ENCODE measurements at regions not wholly inside any gene's neighbourhood (a gene's known extent, or its start where the extent isn't known, plus 50 kb on each side); places are given as distances from the start of the nearest gene placed in this dataset.

DNA sequence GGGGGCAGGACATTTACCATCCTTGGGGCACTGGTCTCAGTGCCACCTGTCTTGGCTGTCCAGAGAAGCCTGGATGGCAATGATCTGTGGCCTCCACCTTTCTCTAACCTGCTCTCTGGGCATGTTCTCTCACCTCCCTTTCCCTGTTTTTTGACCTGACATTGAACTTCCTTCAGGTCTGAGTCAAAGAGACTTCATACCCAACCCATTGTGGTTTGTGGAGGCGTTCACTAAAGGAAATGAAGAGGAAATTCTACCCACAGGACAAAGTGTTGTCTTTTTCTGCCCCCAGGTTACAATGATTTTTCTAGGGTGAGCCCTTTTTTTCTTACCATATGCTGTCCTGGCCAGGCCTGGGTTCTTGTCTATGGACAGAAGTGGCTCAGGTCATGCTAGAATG, 76.6 kb downstream of the CYP26A1 start:
- 61 to 67% methylated on average over 1 of the region's 1 CpG for WGBS, 2 donors
- DNase-seq, result no peak
- intact Hi-C loops (cut with DNase I; ENCODE audit: low total_unique reads), result no loop called here
- no peak for TF ChIP-seq POLR2A (IDR thresholded peaks at IDR 0.05)
- TF ChIP-seq, protein P1, sequence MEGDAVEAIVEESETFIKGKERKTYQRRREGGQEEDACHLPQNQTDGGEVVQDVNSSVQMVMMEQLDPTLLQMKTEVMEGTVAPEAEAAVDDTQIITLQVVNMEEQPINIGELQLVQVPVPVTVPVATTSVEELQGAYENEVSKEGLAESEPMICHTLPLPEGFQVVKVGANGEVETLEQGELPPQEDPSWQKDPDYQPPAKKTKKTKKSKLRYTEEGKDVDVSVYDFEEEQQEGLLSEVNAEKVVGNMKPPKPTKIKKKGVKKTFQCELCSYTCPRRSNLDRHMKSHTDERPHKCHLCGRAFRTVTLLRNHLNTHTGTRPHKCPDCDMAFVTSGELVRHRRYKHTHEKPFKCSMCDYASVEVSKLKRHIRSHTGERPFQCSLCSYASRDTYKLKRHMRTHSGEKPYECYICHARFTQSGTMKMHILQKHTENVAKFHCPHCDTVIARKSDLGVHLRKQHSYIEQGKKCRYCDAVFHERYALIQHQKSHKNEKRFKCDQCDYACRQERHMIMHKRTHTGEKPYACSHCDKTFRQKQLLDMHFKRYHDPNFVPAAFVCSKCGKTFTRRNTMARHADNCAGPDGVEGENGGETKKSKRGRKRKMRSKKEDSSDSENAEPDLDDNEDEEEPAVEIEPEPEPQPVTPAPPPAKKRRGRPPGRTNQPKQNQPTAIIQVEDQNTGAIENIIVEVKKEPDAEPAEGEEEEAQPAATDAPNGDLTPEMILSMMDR (IDR thresholded peaks at IDR 0.05), result no peak
- Histone ChIP-seq H3K4me3 (no peak overlapping the region), H3K9me3 (no peaks in the 10 kb centered on the region), H3K27ac (no peak overlapping the region), H3K27me3 (no peaks in the 10 kb centered on the region), H3K36me3 (ENCODE audit: low read depth, missing control alignments) (no peaks in the 10 kb centered on the region), H3K4me1 (no peaks in the 10 kb centered on the region)

DNA sequence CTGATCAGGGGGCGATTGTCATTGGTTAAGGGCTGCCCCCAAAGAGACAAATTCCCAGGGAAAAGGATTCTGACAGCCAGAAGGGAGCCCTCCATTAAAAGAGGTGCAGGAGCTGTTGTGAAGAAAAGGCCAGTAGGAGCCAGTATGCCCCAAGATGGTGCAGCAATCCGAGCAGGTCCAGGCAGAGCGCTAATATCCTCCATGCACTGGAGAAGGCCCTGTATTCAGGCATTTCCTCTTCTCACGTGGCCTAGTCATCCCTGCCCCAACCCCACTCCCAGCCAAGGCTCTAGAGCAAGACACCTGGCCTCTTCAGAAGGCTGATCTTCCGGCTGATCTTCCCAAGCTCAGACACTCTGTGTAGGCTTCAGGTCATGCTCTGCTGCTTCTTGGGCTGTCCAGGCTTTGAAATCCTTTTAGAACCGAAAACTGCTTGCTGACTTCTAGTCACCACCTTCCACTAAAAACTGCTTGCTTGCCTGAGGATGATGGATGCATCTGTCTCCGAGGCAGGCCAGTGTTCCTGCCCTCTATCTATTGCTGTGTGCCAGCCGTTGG, 77.4 kb downstream of the CYP26A1 start:
- intact Hi-C loops (cut with DNase I; ENCODE audit: low total_unique reads), result no loop called here
- Histone ChIP-seq H3K27me3 (no peaks in the 10 kb centered on the region), H3K9me3 (no peaks in the 10 kb centered on the region), H3K36me3 (ENCODE audit: low read depth, missing control alignments) (no peaks in the 10 kb centered on the region), H3K27ac (no peak overlapping the region), H3K4me3 (no peak overlapping the region), H3K4me1 (no peaks in the 10 kb centered on the region)
- TF ChIP-seq, protein P1 (IDR thresholded peaks at IDR 0.05), result no peak
- 81 to 87% methylated on average over 8 of the region's 8 CpGs for WGBS, 2 donors
- no peak for DNase-seq

DNA sequence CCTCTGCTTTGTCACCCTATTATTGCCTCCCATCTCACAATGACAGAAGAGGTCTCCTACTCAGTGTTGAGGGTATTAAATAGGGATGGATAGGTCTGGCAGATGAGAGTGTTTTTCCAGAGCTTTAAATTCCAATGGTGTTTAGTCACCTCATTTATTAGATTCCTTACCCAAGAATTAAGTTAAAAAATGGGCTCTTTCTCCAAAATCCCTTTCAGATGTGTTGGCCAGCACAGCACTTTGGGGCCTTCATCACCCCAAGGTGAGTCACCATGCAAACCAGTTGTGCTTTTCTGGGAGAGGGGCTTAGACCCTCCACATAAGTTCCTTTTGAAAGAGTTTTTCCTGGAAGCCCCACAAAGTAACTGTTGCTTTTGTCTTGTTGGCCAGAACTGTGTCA, 78.4 kb downstream of the CYP26A1 start:
- intact Hi-C loops (cut with DNase I; ENCODE audit: low total_unique reads), result no loop called here
- Histone ChIP-seq H3K4me1 (no peaks in the 10 kb centered on the region), H3K27ac (no peak overlapping the region), H3K36me3 (ENCODE audit: low read depth, missing control alignments) (no peaks in the 10 kb centered on the region), H3K27me3 (no peaks in the 10 kb centered on the region), H3K9me3 (no peaks in the 10 kb centered on the region), H3K4me3 (no peak overlapping the region)
- TF ChIP-seq, protein P1 (IDR thresholded peaks at IDR 0.05), result no peak
- TF ChIP-seq POLR2A (IDR thresholded peaks at IDR 0.05), result no peak
- no peak for DNase-seq

DNA sequence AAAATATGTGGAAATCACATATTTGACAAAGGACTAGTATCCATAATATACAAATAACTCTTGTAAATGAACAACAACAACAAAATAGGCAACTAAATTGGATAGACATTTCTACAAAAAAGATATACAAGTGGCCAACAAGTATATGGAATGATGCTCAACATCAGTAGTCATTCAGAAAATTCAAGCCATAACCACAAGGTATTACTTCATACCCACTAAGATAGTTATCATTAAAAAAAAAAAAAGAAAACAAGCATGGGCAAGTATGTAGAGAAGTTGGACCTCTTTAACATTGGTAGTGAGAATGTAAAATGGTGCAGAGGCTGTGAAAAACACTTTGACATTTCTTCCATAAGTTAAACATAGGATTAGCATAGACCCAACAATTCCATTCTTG, 80.8 kb downstream of the CYP26A1 start:
- H3K27ac ChIP-seq, result no peak overlapping the region
- H3K9me3 ChIP-seq, result no peaks in the 10 kb centered on the region
- TF ChIP-seq, protein P1 (IDR thresholded peaks at IDR 0.05), result no peak
- TF ChIP-seq POLR2A (IDR thresholded peaks at IDR 0.05), result no peak
- no peaks in the 10 kb centered on the region for H3K36me3 ChIP-seq (ENCODE audit: low read depth, missing control alignments)
- H3K27me3 ChIP-seq, result no peaks in the 10 kb centered on the region
- intact Hi-C loops (cut with DNase I; ENCODE audit: low total_unique reads), result no loop called here
- DNase-seq, result no peak
- no peaks in the 10 kb centered on the region for H3K4me1 ChIP-seq
- H3K4me3 ChIP-seq, result no peak overlapping the region

DNA sequence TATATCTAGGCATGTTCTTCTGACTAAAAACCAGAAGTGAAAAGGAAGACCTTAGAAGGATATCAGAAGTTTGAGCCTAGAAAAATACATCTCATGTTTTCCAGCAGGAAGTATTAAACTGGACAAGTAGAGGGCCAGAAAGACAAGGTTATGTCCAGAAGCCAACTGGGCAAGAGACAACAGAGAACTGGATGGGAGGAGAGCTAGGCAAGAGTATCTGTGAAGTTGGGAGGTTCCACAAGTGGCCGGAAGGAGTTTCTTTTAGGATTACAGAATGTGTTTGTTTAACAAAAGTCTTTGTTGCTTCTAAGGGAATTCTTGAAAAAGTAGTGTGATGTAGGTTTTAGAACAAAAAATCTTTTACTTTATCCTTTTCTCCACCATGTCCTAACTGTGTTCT, 86.4 kb downstream of the CYP26A1 start:
- no peaks in the 10 kb centered on the region for H3K27me3 ChIP-seq
- intact Hi-C loops (cut with DNase I; ENCODE audit: low total_unique reads), result no loop called here
- no peak for DNase-seq
- no peak overlapping the region for H3K27ac ChIP-seq
- TF ChIP-seq POLR2A (IDR thresholded peaks at IDR 0.05), result no peak
- TF ChIP-seq, protein P1 (IDR thresholded peaks at IDR 0.05), result no peak
- no peaks in the 10 kb centered on the region for H3K9me3 ChIP-seq
- no peaks in the 10 kb centered on the region for H3K4me1 ChIP-seq
- WGBS, 2 donors, result 79 to 83% methylated on average over 1 of the region's 1 CpG
- H3K4me3 ChIP-seq, result no peak overlapping the region
- no peaks in the 10 kb centered on the region for H3K36me3 ChIP-seq (ENCODE audit: low read depth, missing control alignments)
